ENCODE measurements at regions not wholly inside any gene's neighbourhood (a gene's known extent, or its start where the extent isn't known, plus 50 kb on each side); places are given as distances from the start of the nearest gene placed in this dataset.
"Not testable (repeated sequence)": the region's sequence is repeated elsewhere in the genome, so short reads cannot be mapped to it uniquely, and the experiment has no call there.

DNA sequence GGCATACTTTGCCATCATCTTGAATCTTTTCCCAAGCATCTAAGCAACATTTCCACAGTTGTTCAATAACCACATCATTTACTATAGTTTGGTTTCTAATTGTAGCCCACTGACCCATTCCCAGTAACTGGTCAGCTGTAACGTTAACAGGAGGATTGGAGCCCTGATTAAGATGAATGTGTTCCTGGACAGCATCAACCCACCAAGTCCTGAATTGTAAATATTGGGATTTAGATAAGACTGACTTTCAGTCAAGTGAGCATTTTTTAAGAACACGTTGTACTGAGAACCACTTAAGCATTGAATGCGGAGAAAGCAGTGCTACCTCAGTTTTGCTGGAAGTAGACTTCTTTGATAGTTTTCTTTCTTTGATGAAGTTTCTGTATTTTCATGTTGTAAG lies 53.3 kb upstream of the ARL4D start:
- not testable (repeated sequence) for H3K27me3 Mint-ChIP-seq, H3K4me3 Mint-ChIP-seq

DNA sequence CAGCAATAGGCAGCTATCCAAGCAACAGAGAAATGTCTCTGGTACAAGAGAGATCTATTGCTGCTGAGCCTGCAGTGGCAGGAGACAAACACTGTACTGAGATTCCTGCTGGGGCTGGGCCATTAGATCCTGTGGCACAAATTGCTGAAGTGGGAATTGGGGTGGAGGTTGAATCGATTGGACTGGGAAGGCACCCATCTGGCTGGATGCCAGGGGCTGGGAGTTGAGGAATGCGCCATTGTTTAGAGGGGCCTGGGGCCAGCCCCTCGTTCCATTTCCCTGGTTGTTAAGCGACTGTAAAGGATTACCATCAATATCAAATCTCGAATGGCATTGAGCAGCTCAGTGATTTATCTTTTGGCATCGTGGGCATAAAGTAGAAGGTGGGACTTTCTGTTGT lies 54.1 kb upstream of the ARL4D start:
- Mint-ChIP-seq H3K9me3 (peaks cover 20% of the 10 kb centered on the region), H3K4me1 (ENCODE audit: unreplicated experiment) (peaks cover 20% of the 10 kb centered on the region), H3K27me3 (peaks cover 9% of the 10 kb centered on the region), H3K27ac (no peak overlapping the region), H3K36me3 (peaks cover 8% of the 10 kb centered on the region), H3K4me3 (no peak overlapping the region)
- no peak for TF ChIP-seq CTCF (conservative IDR thresholded peaks at IDR 0.05)
- no peak for DNase-seq (ENCODE audit: extremely low spot score, unreplicated experiment)

More for the DNA sequence above, 53.3 kb upstream of the ARL4D start:
- DNase-seq (ENCODE audit: extremely low spot score, unreplicated experiment); H3K27ac Mint-ChIP-seq: not testable (repeated sequence)
- H3K4me1 Mint-ChIP-seq (ENCODE audit: unreplicated experiment) = peaks cover 20% of the 10 kb centered on the region
- H3K9me3 Mint-ChIP-seq = peaks cover 23% of the 10 kb centered on the region
- peaks cover 11% of the 10 kb centered on the region for H3K36me3 Mint-ChIP-seq

- no peak overlapping the region for H3K4me3 Mint-ChIP-seq
- peaks cover 5% of the 10 kb centered on the region for H3K36me3 Mint-ChIP-seq
- peaks cover 6% of the 10 kb centered on the region for H3K9me3 Mint-ChIP-seq
- H3K27ac Mint-ChIP-seq = no peak overlapping the region
- peaks cover 9% of the 10 kb centered on the region for H3K27me3 Mint-ChIP-seq
- H3K4me1 Mint-ChIP-seq (ENCODE audit: unreplicated experiment) = peaks cover 27% of the 10 kb centered on the region
- TF ChIP-seq CTCF (conservative IDR thresholded peaks at IDR 0.05) = no peak
- no peak for DNase-seq (ENCODE audit: extremely low spot score, unreplicated experiment)
Observed at GRCh38 chr17:43342589-43342890, 56.3 kb upstream of the ARL4D start.

- no peak overlapping the region for H3K27ac Mint-ChIP-seq
- H3K4me3 Mint-ChIP-seq = no peak overlapping the region
- peaks cover under 1% of the 10 kb centered on the region for H3K36me3 Mint-ChIP-seq
- peaks cover 27% of the 10 kb centered on the region for H3K4me1 Mint-ChIP-seq (ENCODE audit: unreplicated experiment)
- no peak for DNase-seq (ENCODE audit: extremely low spot score, unreplicated experiment)
- peaks cover under 1% of the 10 kb centered on the region for H3K9me3 Mint-ChIP-seq
- H3K27me3 Mint-ChIP-seq = peaks cover 9% of the 10 kb centered on the region
- no peak for TF ChIP-seq CTCF (conservative IDR thresholded peaks at IDR 0.05)
Observed at GRCh38 chr17:43341715-43342588, 56.8 kb upstream of the ARL4D start.

GRCh38 chr17:43338886-43339516 lies 59.8 kb upstream of the ARL4D start:
- peak; percentile 81 for TF ChIP-seq CTCF (conservative IDR thresholded peaks at IDR 0.05)
- Mint-ChIP-seq H3K27me3 (peaks cover 11% of the 10 kb centered on the region), H3K4me1 (ENCODE audit: unreplicated experiment) (peaks cover 36% of the 10 kb centered on the region), H3K4me3 (no peak overlapping the region), H3K36me3 (no peaks in the 10 kb centered on the region), H3K27ac (no peak overlapping the region), H3K9me3 (no peaks in the 10 kb centered on the region)
- no peak for DNase-seq (ENCODE audit: extremely low spot score, unreplicated experiment)

- H3K9me3 Mint-ChIP-seq = no peaks in the 10 kb centered on the region
- no peak for TF ChIP-seq CTCF (conservative IDR thresholded peaks at IDR 0.05)
- no peak for DNase-seq (ENCODE audit: extremely low spot score, unreplicated experiment)
- H3K27ac Mint-ChIP-seq = peak overlapping the region; percentile 42
- no peak overlapping the region for H3K4me3 Mint-ChIP-seq
- no peaks in the 10 kb centered on the region for H3K36me3 Mint-ChIP-seq
- H3K27me3 Mint-ChIP-seq = peaks cover 12% of the 10 kb centered on the region
- peaks cover 34% of the 10 kb centered on the region for H3K4me1 Mint-ChIP-seq (ENCODE audit: unreplicated experiment)
Observed at GRCh38 chr17:43337684-43338428, 60.9 kb upstream of the ARL4D start.

Measured in type B pancreatic cell (in vitro differentiated cells).